ENCODE measurements at regions not wholly inside any gene's neighbourhood (a gene's known extent, or its start where the extent isn't known, plus 50 kb on each side); places are given as distances from the start of the nearest gene placed in this dataset.
"Not testable (repeated sequence)": the region's sequence is repeated elsewhere in the genome, so short reads cannot be mapped to it uniquely, and the experiment has no call there.

GRCh38 chr4:148944136-148944838, 502.1 kb upstream of the NR3C2 start:
- DNase-seq, result no peak

- DNase-seq, result no peak
Observed at GRCh38 chr4:148934926-148935578, 492.8 kb upstream of the NR3C2 start.

- DNase-seq, result peak; percentile 0
Observed at GRCh38 chr4:148926276-148927260, 484.4 kb upstream of the NR3C2 start.

DNA sequence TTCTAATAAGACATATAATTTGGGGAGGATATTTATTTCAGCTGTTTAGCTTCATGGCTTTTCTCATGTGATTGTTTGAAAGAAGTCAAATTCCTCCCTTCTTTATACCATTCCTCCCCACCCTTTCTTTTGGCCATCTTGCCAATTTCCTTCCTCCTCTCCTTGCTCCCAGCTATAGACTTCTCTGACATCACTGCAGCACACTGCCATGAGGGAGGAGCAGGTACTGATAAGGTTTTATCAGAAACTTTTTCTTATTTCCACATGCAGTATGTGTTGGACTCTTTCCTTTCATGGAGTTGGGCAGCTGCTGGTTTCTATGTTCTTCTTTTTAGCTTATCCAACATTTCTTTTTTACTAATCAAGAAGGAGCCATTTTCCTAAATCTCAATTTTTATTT, 481.7 kb upstream of the NR3C2 start:
- no peak for DNase-seq

- no peak for DNase-seq
Observed at GRCh38 chr4:148922497-148922896, 480.3 kb upstream of the NR3C2 start.

- DNase-seq, result no peak
Observed at GRCh38 chr4:148914734-148915133, 472.5 kb upstream of the NR3C2 start.

DNA sequence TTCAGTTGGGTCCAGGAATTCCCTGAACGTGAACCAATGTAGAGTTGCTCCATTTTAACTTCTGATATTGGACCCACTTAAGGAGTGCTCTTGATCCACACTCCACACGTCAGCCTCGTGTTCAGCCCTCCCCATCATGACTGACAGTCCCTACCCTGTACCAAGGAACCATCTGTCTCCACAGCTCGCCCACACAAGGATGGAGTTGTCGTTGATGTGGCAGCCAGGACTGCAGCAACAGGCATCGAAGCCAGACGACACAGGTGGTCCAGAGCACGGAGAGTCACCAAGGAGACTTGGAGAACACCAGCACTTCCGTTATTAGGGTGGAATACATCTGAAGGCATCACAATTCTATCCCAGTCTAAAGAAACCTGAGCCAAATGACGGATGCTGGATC, 472.1 kb upstream of the NR3C2 start:
- no peak for DNase-seq

DNA sequence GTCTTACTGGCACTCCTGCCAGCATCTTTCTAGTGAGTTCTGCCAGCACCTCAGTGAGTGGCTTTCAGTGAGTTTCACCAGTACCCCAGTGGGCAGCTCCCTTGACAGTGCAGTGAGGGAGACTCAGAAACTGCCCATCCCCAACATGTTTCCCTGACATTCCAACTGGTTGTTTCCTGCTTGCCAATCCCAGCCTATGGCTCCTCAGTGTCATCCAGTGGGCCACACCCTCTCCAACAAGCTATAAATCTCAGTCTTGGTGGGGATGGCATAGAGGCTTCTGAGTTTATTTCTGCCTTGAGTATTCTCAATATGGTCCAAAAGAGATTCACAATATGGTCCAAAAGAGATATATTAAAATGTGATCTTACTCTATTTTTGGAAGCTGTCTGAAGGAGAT, 461.2 kb upstream of the NR3C2 start:
- no peak for DNase-seq

DNA sequence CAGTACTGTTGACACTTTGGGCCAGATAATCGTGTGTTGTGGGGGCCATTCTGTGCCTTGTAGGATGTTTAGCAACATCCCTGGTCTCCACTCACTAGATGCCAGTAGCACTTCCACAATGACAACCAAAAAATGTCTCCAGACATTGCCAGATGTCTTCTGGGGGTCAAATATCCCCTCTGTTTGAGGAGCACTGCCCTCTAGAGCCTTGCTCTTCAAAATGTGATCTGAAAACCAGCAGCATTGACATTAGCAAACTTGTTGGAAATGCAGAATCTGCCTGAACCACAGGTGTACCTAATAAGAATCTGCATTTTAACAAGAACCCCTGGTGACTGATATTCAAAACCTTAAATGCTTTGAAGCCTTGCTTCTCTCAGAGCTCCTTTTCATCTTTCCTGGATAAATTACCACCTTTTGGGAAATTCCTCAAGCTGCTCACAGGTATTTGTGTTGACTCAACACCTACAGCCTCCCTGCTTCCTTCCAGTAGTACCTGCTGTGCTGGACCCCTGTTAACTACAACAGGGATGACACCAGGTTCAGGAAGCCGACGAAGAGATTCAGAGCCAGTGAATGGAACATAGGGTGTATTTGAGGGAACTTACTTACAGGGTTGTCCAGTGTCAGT, 459.0 kb upstream of the NR3C2 start:
- no peak for DNase-seq

DNA sequence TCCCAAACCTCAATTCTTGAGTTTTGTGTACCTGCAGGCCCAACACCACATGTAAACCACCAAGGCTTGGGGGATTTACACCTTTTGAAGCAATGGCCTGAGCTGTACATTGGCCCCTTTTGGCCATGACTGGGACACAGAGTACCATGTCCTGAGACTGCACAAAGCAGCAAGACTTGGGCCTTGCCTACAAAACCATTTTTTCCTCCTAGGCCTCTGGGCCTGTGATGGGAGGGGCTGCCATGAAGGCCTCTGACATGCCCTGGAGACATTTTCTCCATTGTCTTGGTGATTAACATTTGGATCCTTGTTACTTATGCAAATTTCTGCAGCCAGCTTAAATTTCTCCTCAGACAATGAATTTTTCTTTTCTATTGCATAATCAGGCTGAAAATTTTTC, 455.9 kb upstream of the NR3C2 start:
- not testable (repeated sequence) for DNase-seq

- DNase-seq, result no peak
Observed at GRCh38 chr4:148893095-148893494, 450.9 kb upstream of the NR3C2 start.

GRCh38 chr4:148883891-148884290, 441.7 kb upstream of the NR3C2 start:
- no peak for DNase-seq

DNA sequence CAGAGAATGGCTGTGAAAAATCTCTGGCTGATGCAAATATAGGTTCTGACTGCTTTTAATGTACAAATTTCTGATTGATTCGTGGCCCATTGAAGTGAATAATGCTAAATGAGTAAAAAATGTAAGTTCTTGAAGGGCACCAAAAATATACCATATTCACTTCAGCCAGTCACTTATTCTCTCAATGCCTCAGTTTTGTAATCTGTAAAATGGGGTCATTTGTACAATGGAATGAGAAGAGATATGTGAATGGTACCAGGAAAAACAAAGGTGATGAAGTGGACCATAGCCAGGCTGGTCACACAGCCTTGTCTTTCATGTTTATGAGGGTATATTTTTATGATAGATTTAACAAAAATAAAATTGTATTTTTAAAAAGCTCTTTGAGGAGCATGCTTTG, 441.2 kb upstream of the NR3C2 start:
- DNase-seq, result no peak

- no peak for DNase-seq
Observed at GRCh38 chr4:148881860-148882643, 439.8 kb upstream of the NR3C2 start.

- no peak for DNase-seq
Observed at GRCh38 chr4:148874331-148874730, 432.1 kb upstream of the NR3C2 start.

- DNase-seq, result no peak
Observed at GRCh38 chr4:148868191-148868590, 426.0 kb upstream of the NR3C2 start.

DNA sequence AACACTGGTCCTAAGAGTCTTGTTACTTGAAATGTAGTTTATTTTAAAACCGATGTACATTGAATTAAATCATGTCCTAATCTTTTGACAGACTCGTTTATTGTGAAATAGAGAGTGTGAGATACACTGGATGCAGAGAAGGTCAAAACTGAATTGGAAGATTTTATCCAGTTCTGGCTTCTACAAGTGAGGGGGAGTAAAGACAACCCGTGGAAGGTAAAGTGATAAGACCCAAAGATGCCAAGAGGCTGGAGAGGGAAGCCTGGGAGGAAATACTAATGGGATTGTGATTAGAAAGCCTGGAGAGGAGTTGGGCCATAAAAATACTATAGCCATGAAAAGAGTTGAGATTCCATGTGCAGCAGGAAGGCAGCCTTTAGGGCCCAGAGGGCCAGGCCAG, 424.5 kb upstream of the NR3C2 start:
- no peak for DNase-seq

DNA sequence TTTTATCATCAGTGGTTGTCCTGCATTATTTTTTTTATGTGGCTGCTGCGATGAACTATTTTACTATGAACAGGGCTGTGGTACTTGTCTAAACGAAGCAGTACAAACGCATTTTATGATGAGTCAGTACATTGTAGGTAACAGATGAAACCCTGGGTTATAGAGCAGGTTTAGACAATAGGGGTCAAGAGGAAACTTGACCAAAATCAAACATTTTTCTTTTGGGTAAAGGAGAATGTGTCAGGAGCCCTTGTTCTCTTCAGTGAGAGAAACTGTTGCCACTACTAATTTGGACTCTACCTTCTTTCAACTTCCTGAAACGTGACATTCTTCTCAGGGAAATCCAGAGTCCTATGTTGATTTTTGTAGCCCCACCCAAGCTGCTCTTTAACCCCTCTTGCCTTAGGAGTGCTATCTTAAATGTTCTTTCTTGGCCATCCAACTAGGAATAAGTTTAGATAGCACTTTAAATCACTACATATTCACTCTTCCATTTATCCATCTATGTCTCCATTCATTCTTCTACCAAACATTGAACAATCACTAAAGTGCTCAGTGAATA, 415.8 kb upstream of the NR3C2 start:
- no peak for DNase-seq

DNA sequence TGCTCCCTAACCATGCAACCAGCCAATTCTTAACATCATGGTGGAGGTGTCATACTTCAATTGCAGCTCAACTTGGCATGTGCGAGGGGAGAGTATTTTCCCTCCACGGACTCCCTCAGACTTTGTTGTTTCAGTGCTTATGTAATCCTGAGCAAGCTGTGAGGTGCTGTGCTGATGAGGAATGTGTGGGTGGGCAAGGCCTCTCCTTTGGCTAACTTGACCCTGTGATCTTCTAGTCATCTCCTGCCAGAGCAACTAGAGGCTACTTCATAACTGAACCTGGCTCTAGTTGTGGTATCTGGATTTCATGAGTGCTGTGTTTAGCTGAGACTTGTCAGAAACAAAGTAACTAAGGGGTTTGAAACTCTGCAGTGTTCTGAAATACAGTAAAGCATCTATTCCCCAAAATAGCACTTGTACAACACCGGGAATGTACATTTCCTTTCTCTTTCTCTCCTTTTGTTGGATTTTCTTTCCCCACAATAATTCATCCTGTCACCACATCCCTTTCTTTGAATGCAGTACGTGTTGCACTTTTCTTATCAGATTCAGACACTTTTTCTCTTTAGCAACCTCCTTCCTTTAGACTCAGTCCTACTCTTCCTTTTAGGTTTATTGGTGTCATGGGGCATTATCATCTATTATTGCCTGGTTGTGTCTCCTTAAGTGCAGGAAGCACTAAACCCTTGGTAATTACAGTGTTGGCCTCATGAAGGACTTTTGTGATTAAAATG, 415.2 kb upstream of the NR3C2 start:
- DNase-seq, result no peak

DNA sequence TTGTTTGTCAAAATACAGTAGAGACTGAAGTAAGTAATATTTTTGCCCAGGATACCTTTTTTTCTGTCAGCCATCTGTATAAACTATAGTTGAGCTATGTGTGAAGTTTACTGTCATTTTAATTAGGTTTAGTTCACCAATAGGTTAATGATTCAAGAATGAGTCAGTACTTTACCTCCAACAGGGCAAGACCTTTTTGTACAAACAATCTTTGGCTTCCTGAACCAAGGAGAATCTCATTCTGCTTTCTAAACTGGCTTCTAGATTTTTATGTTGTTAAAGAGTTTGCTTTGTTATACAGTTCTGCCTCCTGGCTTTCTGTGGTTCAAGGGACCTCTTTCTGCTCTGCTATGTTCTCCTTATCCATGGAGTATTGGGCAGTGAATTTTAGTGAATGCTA, 412.0 kb upstream of the NR3C2 start:
- DNase-seq, result no peak

- no peak for DNase-seq
Observed at GRCh38 chr4:148852092-148852699, 410.0 kb upstream of the NR3C2 start.
